Spinal cord (tissue), 9 donors: ENCODE measurements at regions not wholly inside any gene's neighbourhood (a gene's known extent, or its start where the extent isn't known, plus 50 kb on each side); places are given as distances from the start of the nearest gene placed in this dataset.

ENCODE experiments used
- DNase-seq, 6 donors: peaks; one replicate each; pipeline versions ENCODE4 v3.0.0 to v3.0.0-alpha.2; 2013 to 2015; ENCODE audit warnings: low spot score in 6 of 6, low read depth in 4 of 6
- H3K27ac ChIP-seq: one replicate; pipeline ENCODE4 v1.5.1; 2013; ENCODE audit warnings: low read depth, low read length, control low read depth
- H3K27me3 ChIP-seq: one replicate; pipeline ENCODE4 v1.6.1; 2013; ENCODE audit warnings: low read length; ENCODE audit not compliant: control insufficient read depth, insufficient read depth
- H3K36me3 ChIP-seq: one replicate; pipeline ENCODE4 v1.6.1; 2013; ENCODE audit warnings: low read length; ENCODE audit not compliant: control insufficient read depth, insufficient read depth
- H3K4me1 ChIP-seq: one replicate; pipeline ENCODE4 v1.6.1; 2013; ENCODE audit warnings: low read length; ENCODE audit not compliant: control insufficient read depth, insufficient read depth
- H3K4me3 ChIP-seq: one replicate; pipeline ENCODE4 v1.5.1; 2013; ENCODE audit warnings: low read depth, low read length, control low read depth
- H3K9me3 ChIP-seq: one replicate; pipeline ENCODE4 v1.6.1; 2013; ENCODE audit warnings: low read length; ENCODE audit not compliant: control insufficient read depth, insufficient read depth
- WGBS: methylation state at CpG from one replicate; pipeline ENCODE4 v1.1.5; 2013; ENCODE audit warnings: missing lambda C conversion rate; ENCODE audit not compliant: insufficient coverage; 5-methylcytosine and 5-hydroxymethylcytosine counted together
- donor health status: healthy.

DNA sequence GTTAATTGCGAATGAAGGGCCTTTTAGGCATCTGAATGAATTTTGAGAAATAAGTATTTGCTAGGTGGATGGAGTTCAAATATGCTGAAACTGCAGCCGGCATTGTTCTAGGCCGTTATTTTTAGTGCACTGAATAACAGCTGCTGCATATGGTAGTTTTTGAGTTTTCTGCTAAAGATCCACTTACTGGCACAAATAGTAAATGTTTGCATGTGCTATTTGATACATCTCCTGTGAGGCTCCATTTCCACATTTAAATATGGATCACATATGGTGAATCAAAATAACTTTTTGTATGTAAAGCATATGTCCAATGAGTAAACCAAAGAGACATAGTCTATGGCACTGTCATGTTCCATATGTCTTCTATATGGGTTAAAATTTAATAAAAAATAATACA lies 56.7 kb upstream of the CNTN4 start:
- Histone ChIP-seq H3K36me3 (no peaks in the 10 kb centered on the region), H3K27ac (no peak overlapping the region), H3K4me1 (no peaks in the 10 kb centered on the region), H3K9me3 (no peaks in the 10 kb centered on the region), H3K27me3 (no peaks in the 10 kb centered on the region), H3K4me3 (no peak overlapping the region)
- WGBS, result 80% methylated on average over 1 of the region's 3 CpGs
- DNase-seq, result peak in 2 of 6 donors; percentile 42 to 82
